Endothelial cell of umbilical vein (primary cell): ENCODE measurements at regions not wholly inside any gene's neighbourhood (a gene's known extent, or its start where the extent isn't known, plus 50 kb on each side); places are given as distances from the start of the nearest gene placed in this dataset.

ENCODE experiments used
- BruUV-seq: library from RNA; stranded (reverse); fragments of 400-500 nt; replicated peaks from 2 replicates; lab custom pipeline; 2021; lab: Mats Ljungman, UMichigan
- CTCF ChIA-PET: fragments of 300-600, 350-600 bp; sonication (Branson Sonifier 250); formaldehyde crosslinking; loops from one replicate; lab custom pipeline; 2021; ENCODE audit warnings: antibody characterized with exemption, inconsistent platforms; lab: Charles Lee
- POLR2A ChIA-PET: fragments of 300-600, 350-600 bp; sonication (Branson Sonifier 250); formaldehyde crosslinking; loops from one replicate; lab custom pipeline; 2021; ENCODE audit warnings: antibody characterized with exemption, inconsistent platforms; lab: Charles Lee
- DNase-seq: peaks from one replicate; pipeline ENCODE4 v3.0.0-alpha.2; 2011; ENCODE audit warnings: low read depth, low spot score
- FAIRE-seq: peaks from 2 replicates; lab custom pipeline; 2011; peaks lifted over from hg19 to GRCh38; lab: Jason Lieb, UNC
- H2AFZ ChIP-seq: 2 replicates; pipeline ENCODE4 v1.6.0; 2012; ENCODE audit warnings: low read depth, low read length, control low read depth, inconsistent platforms
- H3K27ac ChIP-seq: 2 replicates; pipeline ENCODE4 v1.5.1; 2011; ENCODE audit warnings: low read depth, mild to moderate bottlenecking, control low read depth, low read length, moderate library complexity; ENCODE audit not compliant: insufficient read depth
- H3K27me3 ChIP-seq, 2 experiments: 2 replicates each; pipeline versions ENCODE4 v1.6.0 to v1.6.1; 2011; ENCODE audit warnings: low read length in 2 of 2, mixed read lengths in 1 of 2; ENCODE audit not compliant: control insufficient read depth in 2 of 2, insufficient read depth in 2 of 2
- H3K36me3 ChIP-seq, 2 experiments: 2 replicates in 1 of 2; 3 replicates in 1 of 2; pipeline ENCODE4 v1.5.1; 2011; ENCODE audit warnings: low read length in 2 of 2, mild to moderate bottlenecking in 1 of 2, moderate library complexity in 1 of 2; ENCODE audit not compliant: control insufficient read depth in 2 of 2, insufficient read depth in 2 of 2; ENCODE audit errors: extremely low read depth in 1 of 2
- H3K4me1 ChIP-seq: 3 replicates; pipeline ENCODE4 v1.5.1; 2011; ENCODE audit warnings: mild to moderate bottlenecking, low read length; ENCODE audit not compliant: control insufficient read depth, insufficient read depth; ENCODE audit errors: extremely low read depth
- H3K4me2 ChIP-seq: 2 replicates; pipeline ENCODE4 v1.6.1; 2011; ENCODE audit warnings: low read length, control low read depth, mixed read lengths; ENCODE audit not compliant: insufficient read depth
- H3K4me3 ChIP-seq, 3 experiments: fragments of 200-600 bp in 1 of 3; sonication (generic), shearing (Covaris generic) in 1 of 3; replicated peaks in 1 of 3; 2 replicates each; pipeline ENCODE4 v1.5.1; 2011 to 2016; ENCODE audit warnings: control low read depth in 3 of 3, low read length in 3 of 3, mild to moderate bottlenecking in 2 of 3, inconsistent platforms in 1 of 3, low read depth in 1 of 3, moderate library complexity in 1 of 3; ENCODE audit not compliant: insufficient read depth in 1 of 3
- H3K79me2 ChIP-seq: 2 replicates; pipeline ENCODE4 v1.6.0; 2012; ENCODE audit warnings: low read length, inconsistent platforms; ENCODE audit not compliant: control insufficient read depth, insufficient read depth
- H3K9ac ChIP-seq: replicated peaks from 2 replicates; pipeline ENCODE3; 2011; ENCODE audit warnings: low read length, control low read depth; ENCODE audit not compliant: insufficient read depth; ENCODE audit errors: extremely low read depth
- H3K9me1 ChIP-seq: replicated peaks from 3 replicates; pipeline ENCODE4 v1.6.0; 2011; ENCODE audit warnings: mild to moderate bottlenecking, low read length; ENCODE audit not compliant: control insufficient read depth, insufficient read depth; ENCODE audit errors: extremely low read depth
- H3K9me3 ChIP-seq: replicated peaks from 2 replicates; pipeline ENCODE4 v1.5.1; 2012; ENCODE audit warnings: low read length, inconsistent platforms; ENCODE audit not compliant: control insufficient read depth, insufficient read depth
- H4K20me1 ChIP-seq: replicated peaks from 2 replicates; pipeline ENCODE3; 2011; ENCODE audit warnings: mild to moderate bottlenecking, low read length; ENCODE audit not compliant: control insufficient read depth, insufficient read depth; ENCODE audit errors: extremely low read depth
- CTCF ChIP-seq, 2 donors: IDR thresholded peaks; 1 replicate in 1 of 2; 2 replicates in 1 of 2; pipeline ENCODE4 v1.5.1; 2011; ENCODE audit warnings: low read length in 2 of 2, mild to moderate bottlenecking in 2 of 2, moderate library complexity in 2 of 2, control low read depth in 1 of 2, inconsistent platforms in 1 of 2, low read depth in 1 of 2; ENCODE audit not compliant: insufficient read depth in 1 of 2; ENCODE audit errors: extremely low read depth in 1 of 2
- EZH2 ChIP-seq: IDR thresholded peaks from 2 replicates; pipeline ENCODE4 v1.6.1; 2012; ENCODE audit warnings: borderline replicate concordance, low read depth, mild to moderate bottlenecking, moderate library complexity, low read length, inconsistent platforms; ENCODE audit not compliant: severe bottlenecking
- FOS ChIP-seq: IDR thresholded peaks from 2 replicates; pipeline ENCODE4 v1.6.1; 2011; ENCODE audit warnings: mild to moderate bottlenecking, low read length, moderate library complexity, borderline replicate concordance; ENCODE audit not compliant: insufficient read depth
- GATA2 ChIP-seq: IDR thresholded peaks from 2 replicates; pipeline ENCODE4 v1.7.0; 2011; ENCODE audit warnings: low read depth, mild to moderate bottlenecking, moderate library complexity, mixed read lengths, low read length; ENCODE audit not compliant: insufficient read length, insufficient read depth
- JUN ChIP-seq: IDR thresholded peaks from 2 replicates; pipeline ENCODE4 v1.6.1; 2011; ENCODE audit warnings: borderline replicate concordance, low read depth; ENCODE audit not compliant: insufficient read length, insufficient read depth
- MAX ChIP-seq: IDR thresholded peaks from 2 replicates; pipeline ENCODE4 v1.6.1; 2011; ENCODE audit not compliant: insufficient read depth, insufficient read length
- MYC ChIP-seq: IDR thresholded peaks from one replicate; pipeline ENCODE4 v1.6.1; 2011; ENCODE audit warnings: mild to moderate bottlenecking, low read depth, low read length
- POLR2A ChIP-seq: IDR thresholded peaks from 2 replicates; pipeline ENCODE4 v1.6.1; 2012; ENCODE audit warnings: low read depth, mild to moderate bottlenecking, control low read depth, low read length
- POLR2AphosphoS5 ChIP-seq: IDR thresholded peaks from 2 replicates; pipeline ENCODE4 v1.6.1; 2012; ENCODE audit warnings: low read depth, mild to moderate bottlenecking, control low read depth, low read length, moderate library complexity; ENCODE audit not compliant: insufficient read depth
- dilution Hi-C: fragments of 300-500 bp; cut with MboI; formaldehyde crosslinking; loops from one replicate; pipeline ENCODE4 v1.15.0; 2019; ENCODE audit warnings: low sequenced_read_pairs; ENCODE audit not compliant: extremely low pct_ligation_motif_present
- intact Hi-C: fragments of 100-400 bp; cut with micrococcal nuclease; formaldehyde crosslinking; loops from one replicate; pipeline ENCODE4 v1.10.0; 2022

DNA sequence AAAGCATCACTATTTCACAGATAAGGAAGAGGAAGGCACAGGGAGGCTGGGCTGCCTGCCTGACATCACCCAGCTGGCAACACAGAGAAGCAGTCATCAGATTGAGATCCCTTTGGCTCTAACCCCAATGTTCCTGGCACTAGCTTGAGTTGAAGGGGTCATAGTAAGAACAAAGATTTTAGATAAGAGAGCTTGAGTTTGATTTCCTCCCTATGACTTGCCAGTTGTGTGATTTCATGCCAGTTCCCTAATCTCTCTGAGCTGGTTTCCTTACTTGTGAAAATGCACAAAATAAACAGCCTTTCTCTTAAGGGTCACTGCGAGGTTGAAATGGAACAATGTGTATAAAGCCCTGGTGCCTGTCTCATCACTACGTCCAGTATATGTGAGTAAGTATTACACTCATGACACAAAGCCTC, 475.4 kb upstream of the HS3ST1 start:
- ChIA-PET CTCF (interaction anchor here (0.6 to 3.8 kb wide), 10 partner anchors 10 to 480 kb away, joined by 3 to 29 read pairs (median 6); no protein-coding TSS in a partner anchor), POLR2A (interaction anchor here (0.6 to 1.2 kb wide), 2 partner anchors 213 to 1786 kb away, joined by 3 to 8 read pairs; no protein-coding TSS in a partner anchor)
- H3K79me2 ChIP-seq, result no peaks in the 10 kb centered on the region
- H3K9me1 ChIP-seq, result no peaks in the 10 kb centered on the region
- no peak overlapping the region for H2AFZ ChIP-seq
- H3K9ac ChIP-seq, result peak overlapping the region; percentile 95
- peaks cover 26% of the 10 kb centered on the region for H3K4me1 ChIP-seq
- no peaks in the 10 kb centered on the region for H3K9me3 ChIP-seq
- peak overlapping the region; percentile 100 for H3K27ac ChIP-seq
- peak overlapping the region; percentile 64 for H3K4me2 ChIP-seq
- no TSS peak for BruUV-seq
- dilution Hi-C loops (no loop called here), intact Hi-C loops (loop anchor here (1.0 to 5.0 kb wide), 11 partner anchors 10 to 1248 kb away; partner anchors contain the start of gene HS3ST1)
- no peaks in the 10 kb centered on the region for H4K20me1 ChIP-seq
- H3K4me3 ChIP-seq, result no peak overlapping the region
- DNase-seq, result peak; percentile 100
- TF ChIP-seq FOS (peak; percentile 95), GATA2 (peak; percentile 100), JUN (peak; percentile 91), MAX (no peak), EZH2 (no peak), POLR2A (peak; percentile 33), CTCF (IDR thresholded peaks at IDR 0.05; ENCODE audit: extremely low read depth in 1 of 2, insufficient read depth in 1 of 2, low read depth in 1 of 2, low read length in 2 of 2) (no peak), POLR2AphosphoS5 (peak; percentile 94), MYC (no peak)
- FAIRE-seq, result peak; percentile 99
- no peaks in the 10 kb centered on the region for H3K36me3 ChIP-seq
- H3K27me3 ChIP-seq, result no peaks in the 10 kb centered on the region
